Adrenal gland (tissue), 5 donors: ENCODE measurements at regions not wholly inside any gene's neighbourhood (a gene's known extent, or its start where the extent isn't known, plus 50 kb on each side); places are given as distances from the start of the nearest gene placed in this dataset.

Experiments
- CTCF ChIP-seq, 6 experiments: fragments of 450-650 bp in 4 of 6; fragments of 200-600 bp in 2 of 6; sonication (generic) in 1 of 6; IDR thresholded peaks; 1 replicate in 5 of 6; 2 replicates in 1 of 6; pipeline versions ENCODE4 v1.5.1 to v1.8.0; 2016 to 2021; ENCODE audit warnings: antibody characterized with exemption in 6 of 6, mild to moderate bottlenecking in 2 of 6, moderate library complexity in 1 of 6
- POLR2A ChIP-seq, 2 donors: fragments of 450-650 bp; IDR thresholded peaks; one replicate each; pipeline ENCODE4 v1.6.1; 2017; ENCODE audit warnings: antibody characterized with exemption in 2 of 2, mild to moderate bottlenecking in 2 of 2, moderate library complexity in 1 of 2
- donor health status: DM: no; HTN: no; CAD: no.

- TF ChIP-seq POLR2A (IDR thresholded peaks at IDR 0.05) (no peak), CTCF (IDR thresholded peaks at IDR 0.05) (no peak)
Measured at GRCh38 chr6:148021165-148021564, 321.5 kb upstream of the SASH1 start.
